ENCODE measurements at regions not wholly inside any gene's neighbourhood (a gene's known extent, or its start where the extent isn't known, plus 50 kb on each side); places are given as distances from the start of the nearest gene placed in this dataset.

DNA sequence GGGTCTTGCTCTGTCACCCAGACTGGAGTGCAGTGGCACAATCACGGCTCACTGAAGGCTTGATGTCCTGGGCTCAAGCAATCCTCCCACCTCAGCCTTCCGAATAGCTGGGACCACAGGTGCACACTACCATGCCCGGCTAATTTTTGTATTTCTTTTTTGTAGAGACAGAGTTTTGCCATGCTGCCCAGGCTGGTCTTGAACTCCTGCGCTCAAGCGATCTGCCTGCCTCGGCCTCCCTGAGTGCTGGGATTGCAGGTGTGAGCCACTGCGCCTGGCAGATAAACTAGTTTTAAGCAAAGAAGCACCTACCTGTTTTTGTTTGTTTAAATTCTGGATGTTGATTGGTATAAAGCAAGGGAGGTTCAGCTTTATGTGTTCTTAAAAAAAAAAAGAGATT lies 170.6 kb upstream of the GOLIM4 start:
- no peaks in the 10 kb centered on the region for H3K9me2 ChIP-seq (ENCODE audit: insufficient read depth)
- no peaks in the 10 kb centered on the region for H3K36me3 ChIP-seq (ENCODE audit: insufficient read depth)
- no peaks in the 10 kb centered on the region for H4K20me1 ChIP-seq (replicated peaks; ENCODE audit: insufficient read depth)
- H3K4me2 ChIP-seq: no peak overlapping the region
- Mint-ChIP-seq H3K9me3 (no peaks in the 10 kb centered on the region), H3K27me3 (ENCODE audit: insufficient read depth, low read depth, poor library complexity) (no peaks in the 10 kb centered on the region), H3K4me3 (no peak overlapping the region), H3K36me3 (ENCODE audit: low read depth) (no peaks in the 10 kb centered on the region), H3K27ac (no peak overlapping the region), H3K4me1 (peaks cover 21% of the 10 kb centered on the region)
- no peaks in the 10 kb centered on the region for H3K27me3 ChIP-seq (ENCODE audit: insufficient read depth)
- H3K79me2 ChIP-seq (replicated peaks; ENCODE audit: insufficient read depth): no peaks in the 10 kb centered on the region
- no peak overlapping the region for H2AFZ ChIP-seq
- H3F3A ChIP-seq (replicated peaks; ENCODE audit: low read depth): no peaks in the 10 kb centered on the region
- H3K27ac ChIP-seq (ENCODE audit: low read depth): no peak overlapping the region
- DNase-seq (ENCODE audit: low spot score) (no peak), ATAC-seq (no peak)
- peaks cover 12% of the 10 kb centered on the region; the same call in 1 of the 2 replicates for H3K4me1 ChIP-seq (ENCODE audit: insufficient read depth)
- TF ChIP-seq EZH2phosphoT487 (IDR thresholded peaks at IDR 0.05; ENCODE audit: unreplicated experiment) (no peak), NANOG (IDR thresholded peaks at IDR 0.05; ENCODE audit: borderline replicate concordance) (no peak), EZH2 (IDR thresholded peaks at IDR 0.05; ENCODE audit: low read depth, unreplicated experiment) (no peak), CREB1 (CRISPR knock-in tag; IDR thresholded peaks at IDR 0.05; ENCODE audit: low read depth) (no peak), CTCF (conservative IDR thresholded peaks at IDR 0.05; ENCODE audit: low read depth in 2 of 2) (no peak), ZNF114 (CRISPR knock-in tag; IDR thresholded peaks at IDR 0.05) (no peak), REST (IDR thresholded peaks at IDR 0.05; ENCODE audit: unreplicated experiment) (no peak), STAT1 (IDR thresholded peaks at IDR 0.05; ENCODE audit: unreplicated experiment) (no peak), POLR2AphosphoS5 (IDR thresholded peaks at IDR 0.05; ENCODE audit: low read depth) (no peak), ETS1 (IDR thresholded peaks at IDR 0.05) (no peak)
- no peak overlapping the region for H3K4me3 ChIP-seq

GRCh38 chr3:168262887-168263286 lies 167.2 kb upstream of the GOLIM4 start:
- Histone ChIP-seq H3K9me2 (ENCODE audit: insufficient read depth) (no peaks in the 10 kb centered on the region), H3K36me3 (ENCODE audit: insufficient read depth) (no peaks in the 10 kb centered on the region), H3K4me1 (ENCODE audit: insufficient read depth) (peaks cover 12% of the 10 kb centered on the region; the same call in 1 of the 2 replicates), H4K20me1 (replicated peaks; ENCODE audit: insufficient read depth) (no peaks in the 10 kb centered on the region), H3F3A (replicated peaks; ENCODE audit: low read depth) (no peaks in the 10 kb centered on the region), H2AFZ (no peak overlapping the region), H3K27ac (ENCODE audit: low read depth) (no peak overlapping the region), H3K79me2 (replicated peaks; ENCODE audit: insufficient read depth) (no peaks in the 10 kb centered on the region), H3K27me3 (ENCODE audit: insufficient read depth) (no peaks in the 10 kb centered on the region), H3K4me3 (no peak overlapping the region), H3K4me2 (no peak overlapping the region)
- ATAC-seq: no peak
- H3K4me3 Mint-ChIP-seq: no peak overlapping the region
- no peaks in the 10 kb centered on the region for H3K36me3 Mint-ChIP-seq (ENCODE audit: low read depth)
- H3K9me3 Mint-ChIP-seq: no peaks in the 10 kb centered on the region
- H3K27me3 Mint-ChIP-seq (ENCODE audit: insufficient read depth, low read depth, poor library complexity): no peaks in the 10 kb centered on the region
- H3K27ac Mint-ChIP-seq: no peak overlapping the region
- H3K4me1 Mint-ChIP-seq: peaks cover 15% of the 10 kb centered on the region
- no peak for TF ChIP-seq ZNF114 (CRISPR knock-in tag; IDR thresholded peaks at IDR 0.05)
- TF ChIP-seq CTCF (conservative IDR thresholded peaks at IDR 0.05; ENCODE audit: low read depth in 2 of 2): no peak
- no peak for TF ChIP-seq REST (IDR thresholded peaks at IDR 0.05; ENCODE audit: unreplicated experiment)
- no peak for TF ChIP-seq EZH2 (IDR thresholded peaks at IDR 0.05; ENCODE audit: low read depth, unreplicated experiment)
- TF ChIP-seq POLR2AphosphoS5 (IDR thresholded peaks at IDR 0.05; ENCODE audit: low read depth): no peak
- no peak for TF ChIP-seq NANOG (IDR thresholded peaks at IDR 0.05; ENCODE audit: borderline replicate concordance)
- TF ChIP-seq EZH2phosphoT487 (IDR thresholded peaks at IDR 0.05; ENCODE audit: unreplicated experiment): no peak
- DNase-seq (ENCODE audit: low spot score): no peak

All from GM23338 (cell line).